SK-N-SH (cell line): ENCODE measurements at regions not wholly inside any gene's neighbourhood (a gene's known extent, or its start where the extent isn't known, plus 50 kb on each side); places are given as distances from the start of the nearest gene placed in this dataset.

ENCODE experiments used
- CTCF ChIA-PET: fragments of 300-600, 350-600 bp; formaldehyde crosslinking; extraction: SDS; loops from one replicate; lab custom pipeline; 2021; lab: Yijun Ruan, JAX
- POLR2A ChIA-PET: fragments of 350-600 bp; sonication (Branson Sonifier 250); formaldehyde crosslinking; extraction: SDS; loops from one replicate; lab custom pipeline; 2020; ENCODE audit warnings: antibody characterized with exemption, inconsistent platforms; lab: Yijun Ruan, JAX
- DNase-seq: peaks from one replicate; pipeline ENCODE4 v3.0.0; 2012
- H2AFZ ChIP-seq: fragments of 200-600 bp; sonication (generic); 2 replicates; pipeline ENCODE4 v1.8.1; 2016; ENCODE audit warnings: antibody characterized with exemption, mild to moderate bottlenecking, low read depth
- H3F3A ChIP-seq: fragments of 200-600 bp; sonication (generic); replicated peaks from 2 replicates; pipeline ENCODE3; 2016; ENCODE audit warnings: antibody characterized with exemption, mild to moderate bottlenecking; ENCODE audit not compliant: insufficient read depth
- H3K27ac ChIP-seq, 2 experiments: fragments of 200-500 bp in 1 of 2; fragments of 200-600 bp in 1 of 2; sonication (Bioruptor generic) in 1 of 2; sonication (generic), shearing (Covaris generic) in 1 of 2; 2 replicates each; pipeline versions ENCODE4 v1.5.1 to v1.6.1; 2014 to 2016; ENCODE audit warnings: low read depth in 2 of 2, inconsistent platforms in 1 of 2, low read length in 1 of 2, mild to moderate bottlenecking in 1 of 2, mixed read lengths in 1 of 2
- H3K27me3 ChIP-seq: fragments of 200-600 bp; sonication (generic), shearing (Covaris generic); 2 replicates; pipeline ENCODE4 v1.6.1; 2016; ENCODE audit warnings: mixed run types; ENCODE audit not compliant: insufficient read depth
- H3K36me3 ChIP-seq, 2 experiments: fragments of 200-500 bp in 1 of 2; fragments of 200-600 bp in 1 of 2; sonication (Bioruptor generic) in 1 of 2; sonication (generic) in 1 of 2; replicated peaks in 1 of 2; 2 replicates each; pipeline versions ENCODE3 to v1.5.1; 2014 to 2016; ENCODE audit warnings: low read length in 1 of 2, mild to moderate bottlenecking in 1 of 2; ENCODE audit not compliant: insufficient read depth in 2 of 2, control insufficient read depth in 1 of 2
- H3K4me1 ChIP-seq, 2 experiments: fragments of 200-500 bp in 1 of 2; fragments of 200-600 bp in 1 of 2; sonication (Bioruptor generic) in 1 of 2; sonication (generic), shearing (Covaris generic) in 1 of 2; 2 replicates each; pipeline versions ENCODE4 v1.5.1 to v1.6.1; 2014 to 2016; ENCODE audit warnings: low read depth in 1 of 2, low read length in 1 of 2, mixed run types in 1 of 2; ENCODE audit not compliant: insufficient read depth in 2 of 2, control insufficient read depth in 1 of 2
- H3K4me2 ChIP-seq: fragments of 200-600 bp; sonication (generic), shearing (Covaris generic); 2 replicates; pipeline ENCODE4 v1.6.1; 2017; ENCODE audit warnings: mixed run types
- H3K4me3 ChIP-seq, 2 experiments: fragments of 200-500 bp in 1 of 2; fragments of 200-600 bp in 1 of 2; sonication (Bioruptor generic) in 1 of 2; sonication (generic), shearing (Covaris generic) in 1 of 2; 2 replicates each; pipeline versions ENCODE4 v1.5.1 to v1.8.1; 2014 to 2016; ENCODE audit warnings: low read depth in 2 of 2, inconsistent platforms in 1 of 2, low read length in 1 of 2, mild to moderate bottlenecking in 1 of 2, mixed read lengths in 1 of 2, moderate library complexity in 1 of 2
- H3K79me2 ChIP-seq: fragments of 200-600 bp; sonication (generic); 2 replicates; pipeline ENCODE4 v1.8.1; 2017; ENCODE audit warnings: mild to moderate bottlenecking; ENCODE audit not compliant: insufficient read depth
- H3K9ac ChIP-seq: fragments of 200-600 bp; sonication (generic); 2 replicates; pipeline ENCODE4 v1.6.1; 2017; ENCODE audit warnings: mixed run types
- H3K9me2 ChIP-seq: fragments of 200-600 bp; sonication (generic); 2 replicates; pipeline ENCODE4 v1.6.1; 2017; ENCODE audit warnings: mixed run types
- H3K9me3 ChIP-seq: fragments of 200-600 bp; sonication (generic); 2 replicates; pipeline ENCODE4 v1.6.1; 2017; ENCODE audit warnings: mixed run types, mild to moderate bottlenecking, moderate library complexity
- H4K20me1 ChIP-seq: fragments of 200-600 bp; sonication (generic); 2 replicates; pipeline ENCODE4 v1.6.1; 2017; ENCODE audit warnings: mild to moderate bottlenecking, mixed run types; ENCODE audit not compliant: insufficient read depth
- CHD2 ChIP-seq: fragments of 150-350 bp; IDR thresholded peaks from 2 replicates; pipeline ENCODE4 v1.6.1; 2018; ENCODE audit warnings: low read length; ENCODE audit not compliant: partially characterized antibody
- ELF1 ChIP-seq: IDR thresholded peaks from 2 replicates; pipeline ENCODE4 v1.4.0; 2012
- EZH2phosphoT487 ChIP-seq: fragments of 200-600 bp; sonication (generic); IDR thresholded peaks from 2 replicates; pipeline ENCODE4 v1.6.1; 2017; ENCODE audit warnings: low read depth, mixed run types, mild to moderate bottlenecking, antibody characterized with exemption, moderate library complexity, borderline replicate concordance
- FOXJ3 ChIP-seq: sonication (generic); formaldehyde crosslinking; IDR thresholded peaks from 2 replicates; pipeline ENCODE4 v1.5.1; 2020; ENCODE audit warnings: mild to moderate bottlenecking, missing genetic modification reagents
- FOXM1 ChIP-seq: IDR thresholded peaks from 2 replicates; pipeline ENCODE4 v1.4.0; 2012; ENCODE audit warnings: low read depth, mild to moderate bottlenecking
- MAX ChIP-seq: IDR thresholded peaks from 2 replicates; pipeline ENCODE4 v1.4.0; 2012; ENCODE audit warnings: low read depth
- MXI1 ChIP-seq: IDR thresholded peaks from 2 replicates; pipeline ENCODE4 v1.6.1; 2012; ENCODE audit warnings: mild to moderate bottlenecking, low read depth, low read length, improper control_type of control experiment
- NFIC ChIP-seq: IDR thresholded peaks from 2 replicates; pipeline ENCODE4 v1.4.0; 2012; ENCODE audit warnings: borderline replicate concordance
- RAD21 ChIP-seq: IDR thresholded peaks from 2 replicates; pipeline ENCODE4 v1.6.1; 2012; ENCODE audit warnings: mild to moderate bottlenecking, low read length
- RCOR1 ChIP-seq: fragments of 150-350 bp; IDR thresholded peaks from 2 replicates; pipeline ENCODE4 v1.6.1; 2017; ENCODE audit warnings: antibody characterized with exemption, low read length
- REST ChIP-seq: IDR thresholded peaks from 2 replicates; pipeline ENCODE4 v1.6.1; 2012; ENCODE audit warnings: mild to moderate bottlenecking, low read depth, low read length, moderate library complexity
- RFX5 ChIP-seq: IDR thresholded peaks from 2 replicates; pipeline ENCODE4 v1.6.1; 2012; ENCODE audit warnings: mild to moderate bottlenecking, improper control_type of control experiment, low read length
- SIN3A ChIP-seq: IDR thresholded peaks from 2 replicates; pipeline ENCODE4 v1.6.1; 2012; ENCODE audit warnings: low read depth, mild to moderate bottlenecking, low read length, moderate library complexity, borderline replicate concordance
- SMC3 ChIP-seq: IDR thresholded peaks from 2 replicates; pipeline ENCODE4 v1.6.1; 2012; ENCODE audit warnings: low read depth, low read length, improper control_type of control experiment
- TAF1 ChIP-seq: IDR thresholded peaks from 2 replicates; pipeline ENCODE4 v1.6.1; 2012; ENCODE audit warnings: low read depth, mild to moderate bottlenecking, low read length, moderate library complexity, borderline replicate concordance
- TEAD4 ChIP-seq: IDR thresholded peaks from 2 replicates; pipeline ENCODE4 v1.4.0; 2012; ENCODE audit warnings: mild to moderate bottlenecking, borderline replicate concordance; ENCODE audit not compliant: insufficient read depth
- WGBS: methylation state at CpG from one replicate; pipeline ENCODE4 v1.1.6; 2017; ENCODE audit warnings: low lambda C conversion rate; 5-methylcytosine and 5-hydroxymethylcytosine counted together

- POLR2A ChIA-PET = no interaction called here
- Histone ChIP-seq H3K27ac (no peak overlapping the region; a peak in 1 of 4 replicates), H3K4me3 (no peak overlapping the region), H3K9me2 (no peaks in the 10 kb centered on the region), H3K4me1 (peaks cover 0 to 2% of the 10 kb centered on the region in 2 experiments; a peak in 1 of 4 replicates), H3F3A (no peaks in the 10 kb centered on the region), H3K36me3 (no peaks in the 10 kb centered on the region)
- WGBS = 18% methylated on average over 8 of the region's 11 CpGs
- TF ChIP-seq MXI1 (peak; percentile 56; the same call in 1 of the 2 replicates), RFX5 (no peak), RAD21 (peak; percentile 47), SMC3 (peak; percentile 6; the same call in 1 of the 2 replicates)
- TF ChIP-seq, all 33 proteins: peak for 3
- peak; percentile 69 for DNase-seq
- CTCF ChIA-PET = no interaction called here
- no peaks in the 10 kb centered on the region for H3K27me3 ChIP-seq
- no peaks in the 10 kb centered on the region for H4K20me1 ChIP-seq
- H2AFZ ChIP-seq = no peak overlapping the region
- H3K9ac ChIP-seq = no peak overlapping the region
- H3K4me2 ChIP-seq = no peak overlapping the region
- no peaks in the 10 kb centered on the region for H3K79me2 ChIP-seq
- no peaks in the 10 kb centered on the region for H3K9me3 ChIP-seq
These were observed 490.5 kb downstream of the TCERG1L start for GRCh38 chr10:130820880-130821482.

GRCh38 chr10:130824230-130825014 lies 487.1 kb downstream of the TCERG1L start:
- 22% methylated on average over 4 of the region's 4 CpGs for WGBS

More at GRCh38 chr10:130824230-130825014, 487.1 kb downstream of the TCERG1L start:
- no peaks in the 10 kb centered on the region for H3K27me3 ChIP-seq
- no peaks in the 10 kb centered on the region for H3F3A ChIP-seq
- TF ChIP-seq MAX = no peak
- TF ChIP-seq EZH2phosphoT487 = no peak
- no peak for TF ChIP-seq FOXM1
- no peak for TF ChIP-seq RAD21
- TF ChIP-seq NFIC = no peak
- no peak for TF ChIP-seq CHD2
- no peak for TF ChIP-seq RFX5
- TF ChIP-seq SIN3A = no peak
- no peak for TF ChIP-seq FOXJ3 (CRISPR knock-in tag)
- no peak for TF ChIP-seq TEAD4
- TF ChIP-seq ELF1 = no peak
- TF ChIP-seq TAF1 = no peak
- TF ChIP-seq RCOR1 = no peak
- no peak for TF ChIP-seq REST
- POLR2A ChIA-PET = no interaction called here
- H3K36me3 ChIP-seq = no peaks in the 10 kb centered on the region
- CTCF ChIA-PET = no interaction called here
- no peaks in the 10 kb centered on the region for H3K9me2 ChIP-seq
- H3K9ac ChIP-seq = no peak overlapping the region
- H3K27ac ChIP-seq = no peak overlapping the region
- no peak for DNase-seq
- H4K20me1 ChIP-seq = no peaks in the 10 kb centered on the region
- no peak overlapping the region for H3K4me2 ChIP-seq
- H3K9me3 ChIP-seq = no peaks in the 10 kb centered on the region
- no peaks in the 10 kb centered on the region for H3K79me2 ChIP-seq
- H3K4me3 ChIP-seq = no peak overlapping the region
- H3K4me1 ChIP-seq = peaks cover 0 to 2% of the 10 kb centered on the region in 2 experiments; a peak in 1 of 4 replicates
- no peak overlapping the region for H2AFZ ChIP-seq
